Stimulated activated memory B cell treated with anti-CD40 and anti-IgM and Interleukin-4, amounts not matched to agents 10 μg/mL and 1 μg/mL and 100 μg/mL, for 72 hours (primary cell): ENCODE measurements at regions not wholly inside any gene's neighbourhood (a gene's known extent, or its start where the extent isn't known, plus 50 kb on each side); places are given as distances from the start of the nearest gene placed in this dataset.
A peak's percentile ranks its signal among the peaks of the same experiment; 100 is the strongest.
"Not testable (repeated sequence)": the region's sequence is repeated elsewhere in the genome, so short reads cannot be mapped to it uniquely, and the experiment has no call there.

ENCODE experiments used
- ATAC-seq: fragments of 150-1000 bp; cut with Tn5 transposase; 2 replicates; pipeline ENCODE4 v1.10.0; 2021
- H3K27ac Mint-ChIP-seq: one replicate; pipeline ENCODE4 v1.8.0; 2022; ENCODE audit warnings: mild to moderate bottlenecking, mixed read lengths
- H3K27me3 Mint-ChIP-seq: one replicate; pipeline ENCODE4 v1.8.0; 2022; ENCODE audit warnings: mixed read lengths
- H3K36me3 Mint-ChIP-seq: one replicate; pipeline ENCODE4 v1.8.0; 2022; ENCODE audit warnings: mixed read lengths
- H3K4me1 Mint-ChIP-seq: one replicate; pipeline ENCODE4 v1.8.0; 2022; ENCODE audit warnings: mixed read lengths
- H3K4me3 Mint-ChIP-seq: one replicate; pipeline ENCODE4 v1.8.0; 2022; ENCODE audit warnings: mild to moderate bottlenecking, moderate library complexity, mixed read lengths
- H3K9me3 Mint-ChIP-seq: one replicate; pipeline ENCODE4 v1.8.0; 2022; ENCODE audit warnings: mixed read lengths

DNA sequence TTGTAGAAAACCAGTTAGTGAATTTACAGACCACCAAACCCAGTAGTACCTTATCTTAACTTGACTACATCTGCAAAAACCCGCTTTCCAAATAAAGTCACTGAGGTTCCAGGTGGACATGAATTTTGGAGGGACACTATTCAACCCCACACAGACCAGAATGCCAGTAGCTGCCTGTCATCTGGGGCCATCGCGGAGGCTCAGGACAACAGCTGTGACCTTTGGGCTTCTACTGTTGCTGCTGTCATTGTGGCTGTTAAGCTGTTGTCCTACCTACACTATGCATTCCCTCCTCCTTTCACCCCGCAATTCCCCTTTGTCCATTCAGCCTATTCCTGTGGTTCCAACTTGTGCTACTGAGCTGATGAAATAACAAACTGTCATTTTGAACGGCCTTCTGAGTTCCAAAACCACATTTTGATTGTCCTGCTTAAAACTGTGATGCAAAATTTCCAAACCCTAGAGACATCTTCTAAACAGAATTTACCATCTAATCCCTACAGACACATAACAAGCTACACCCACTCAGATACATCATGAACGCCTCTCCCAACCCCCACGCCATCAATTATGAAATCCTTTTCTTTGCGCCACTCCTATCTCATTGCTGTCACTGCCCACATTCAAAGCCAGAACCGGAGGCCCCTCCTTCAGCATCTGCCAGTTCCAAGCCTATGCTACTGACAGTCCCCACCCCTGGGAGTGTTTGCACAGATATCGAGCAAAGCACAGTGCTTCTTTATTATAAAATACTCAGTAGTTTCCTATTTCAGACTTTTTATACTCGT is 125.0 kb downstream of the C6orf118 start:
- peaks cover 4% of the 10 kb centered on the region for H3K9me3 Mint-ChIP-seq
- no peaks in the 10 kb centered on the region for H3K27me3 Mint-ChIP-seq
- no peak overlapping the region for H3K27ac Mint-ChIP-seq
- no peaks in the 10 kb centered on the region for H3K36me3 Mint-ChIP-seq
- no peak for ATAC-seq
- no peak overlapping the region for H3K4me3 Mint-ChIP-seq
- H3K4me1 Mint-ChIP-seq: no peaks in the 10 kb centered on the region

DNA sequence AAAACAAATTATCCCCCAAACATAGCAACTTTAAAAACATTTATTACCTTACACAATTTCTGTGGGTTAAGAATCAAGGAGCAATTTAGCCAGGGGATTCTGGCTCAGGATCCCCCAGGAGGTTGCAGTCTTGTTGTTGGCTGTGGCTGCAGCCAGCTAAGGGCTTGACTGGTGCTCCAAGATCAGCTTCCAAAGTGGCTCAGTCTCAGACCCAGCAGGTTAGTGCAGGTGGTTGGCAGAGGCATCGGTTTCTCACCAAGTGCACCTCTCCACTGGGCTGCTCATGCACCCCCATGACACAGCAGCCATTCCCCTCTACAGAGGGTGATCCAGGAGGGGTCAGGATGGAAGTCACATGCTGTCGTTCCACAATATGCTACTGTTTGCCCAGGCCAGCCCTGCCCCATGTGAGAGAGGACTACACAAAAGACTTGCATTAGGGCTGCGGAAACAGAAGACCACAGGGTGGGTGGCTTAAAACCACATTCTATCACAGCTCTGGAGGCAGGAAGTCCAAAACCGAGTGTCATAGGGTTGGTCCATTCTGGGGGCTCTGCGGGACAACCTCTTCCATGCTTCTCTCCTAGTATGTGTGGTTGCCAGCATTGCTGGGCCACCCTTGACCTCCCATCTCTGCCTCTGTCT is 125.8 kb downstream of the C6orf118 start:
- H3K27ac Mint-ChIP-seq: no peak overlapping the region
- H3K4me1 Mint-ChIP-seq: no peaks in the 10 kb centered on the region
- peak; percentile 37 for ATAC-seq
- H3K9me3 Mint-ChIP-seq: peaks cover 4% of the 10 kb centered on the region
- no peaks in the 10 kb centered on the region for H3K27me3 Mint-ChIP-seq
- no peaks in the 10 kb centered on the region for H3K36me3 Mint-ChIP-seq
- H3K4me3 Mint-ChIP-seq: no peak overlapping the region

DNA sequence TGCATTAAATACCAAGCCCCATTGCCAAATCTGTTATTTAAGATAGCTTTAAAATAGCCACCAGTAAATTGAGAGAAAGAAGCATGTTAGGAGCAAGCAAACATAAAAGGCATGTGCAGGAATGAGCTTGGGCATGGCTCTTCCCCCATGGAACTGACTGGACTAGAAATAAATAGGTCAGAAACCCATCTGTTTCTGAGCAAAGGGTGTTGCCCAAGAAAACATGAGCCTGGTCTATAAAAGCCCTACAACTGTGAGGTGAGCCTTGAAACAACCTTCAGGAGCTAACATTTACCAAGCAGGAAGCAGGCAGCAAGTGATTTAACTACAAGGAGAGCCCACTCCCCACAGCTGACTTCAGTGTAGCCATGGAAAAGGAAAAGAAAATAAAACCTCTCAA is 126.3 kb downstream of the C6orf118 start:
- Mint-ChIP-seq H3K27me3 (no peaks in the 10 kb centered on the region), H3K4me1 (no peaks in the 10 kb centered on the region), H3K4me3 (no peak overlapping the region), H3K36me3 (no peaks in the 10 kb centered on the region), H3K9me3 (peaks cover 4% of the 10 kb centered on the region), H3K27ac (no peak overlapping the region)
- no peak for ATAC-seq

DNA sequence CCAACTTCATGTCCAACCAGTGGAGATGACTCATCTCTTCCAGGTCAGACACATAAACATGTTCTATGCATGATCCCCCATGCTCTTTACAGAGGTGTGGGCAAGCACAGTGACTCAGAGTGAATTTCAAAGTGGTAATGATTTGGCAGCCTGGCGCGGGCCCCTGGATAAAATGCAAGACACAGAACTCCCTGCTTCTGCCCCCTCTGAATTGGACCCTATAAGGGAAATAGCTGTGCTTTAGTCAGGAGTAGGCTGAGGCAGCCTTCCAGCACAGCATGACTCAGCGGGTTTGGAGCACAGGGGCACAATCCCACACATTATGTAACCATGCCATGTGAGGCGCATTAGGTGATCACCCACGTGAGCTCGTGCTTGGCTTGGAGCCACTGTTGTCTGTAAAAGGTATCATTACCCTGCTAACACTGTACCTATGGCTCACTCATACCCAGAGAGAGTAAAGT is 127.4 kb downstream of the C6orf118 start:
- no peaks in the 10 kb centered on the region for H3K27me3 Mint-ChIP-seq
- no peak overlapping the region for H3K27ac Mint-ChIP-seq
- H3K9me3 Mint-ChIP-seq: peaks cover 4% of the 10 kb centered on the region
- no peak for ATAC-seq
- no peaks in the 10 kb centered on the region for H3K36me3 Mint-ChIP-seq
- H3K4me3 Mint-ChIP-seq: no peak overlapping the region
- H3K4me1 Mint-ChIP-seq: no peaks in the 10 kb centered on the region

DNA sequence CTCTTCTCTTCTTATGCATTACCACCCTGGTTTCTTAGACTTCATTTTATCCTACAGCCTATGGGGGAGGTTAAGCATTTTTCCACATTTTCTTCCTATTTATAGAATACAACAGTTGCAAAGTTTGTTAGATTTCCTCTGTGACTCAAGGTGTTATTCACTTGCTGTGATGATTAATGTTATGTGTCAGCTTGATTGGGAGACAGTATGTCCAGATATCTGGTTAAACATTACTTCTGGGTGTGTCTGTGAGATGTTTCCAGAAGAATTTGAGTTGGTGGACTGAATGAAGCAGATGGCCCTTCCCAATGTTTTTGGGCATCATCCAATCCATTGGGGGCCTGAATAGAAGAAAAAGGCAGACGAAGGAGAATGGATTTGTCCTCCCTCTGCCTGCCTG is 131.3 kb downstream of the C6orf118 start:
- H3K4me1 Mint-ChIP-seq: no peaks in the 10 kb centered on the region
- H3K36me3 Mint-ChIP-seq: no peaks in the 10 kb centered on the region
- no peak overlapping the region for H3K27ac Mint-ChIP-seq
- ATAC-seq: no peak
- H3K4me3 Mint-ChIP-seq: no peak overlapping the region
- H3K9me3 Mint-ChIP-seq: peaks cover 11% of the 10 kb centered on the region
- no peaks in the 10 kb centered on the region for H3K27me3 Mint-ChIP-seq

DNA sequence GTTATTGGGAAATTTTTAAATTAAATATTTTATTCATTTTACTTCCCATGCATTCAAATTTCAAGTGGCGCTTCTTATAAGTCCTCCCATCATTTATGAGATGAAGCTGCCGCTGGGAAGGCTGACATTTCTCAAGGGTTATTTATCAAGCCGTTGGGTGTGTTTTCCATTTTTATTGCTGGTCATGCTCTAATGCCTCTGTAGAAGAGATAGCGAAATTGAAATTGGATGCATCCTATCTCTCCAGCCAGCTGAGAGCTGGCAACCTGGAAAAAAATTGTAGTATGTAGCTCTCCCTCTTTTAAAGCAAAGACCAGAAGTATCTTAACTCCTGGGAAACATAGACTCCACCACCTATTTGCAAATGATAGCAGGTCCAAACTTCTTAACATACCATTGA is 135.9 kb downstream of the C6orf118 start:
- Mint-ChIP-seq H3K27ac (no peak overlapping the region), H3K4me1 (no peaks in the 10 kb centered on the region), H3K27me3 (no peaks in the 10 kb centered on the region), H3K9me3 (peaks cover 13% of the 10 kb centered on the region), H3K36me3 (no peaks in the 10 kb centered on the region), H3K4me3 (no peak overlapping the region)
- ATAC-seq: no peak

DNA sequence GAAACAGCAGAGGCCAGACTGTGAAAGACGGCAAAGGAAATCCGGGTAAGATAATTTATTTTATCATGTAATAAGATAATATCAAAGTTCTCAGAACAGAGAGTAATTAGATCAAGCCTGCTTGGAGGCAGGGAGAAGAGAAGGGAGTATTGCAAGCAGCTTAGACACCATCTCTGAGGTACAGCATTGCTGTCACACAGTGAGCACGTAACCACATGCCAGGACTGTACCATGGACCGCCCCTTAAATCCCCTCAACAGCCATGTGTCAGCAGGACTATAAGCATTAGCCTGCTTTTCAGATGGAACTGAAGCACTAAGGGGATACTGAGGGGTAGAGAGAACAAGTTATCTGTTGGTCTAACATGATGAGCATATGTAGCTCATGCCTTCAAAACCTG is 141.5 kb downstream of the C6orf118 start:
- no peak overlapping the region for H3K27ac Mint-ChIP-seq
- H3K27me3 Mint-ChIP-seq: no peaks in the 10 kb centered on the region
- ATAC-seq: no peak
- no peaks in the 10 kb centered on the region for H3K4me1 Mint-ChIP-seq
- H3K36me3 Mint-ChIP-seq: no peaks in the 10 kb centered on the region
- H3K4me3 Mint-ChIP-seq: no peak overlapping the region
- H3K9me3 Mint-ChIP-seq: peaks cover 19% of the 10 kb centered on the region

DNA sequence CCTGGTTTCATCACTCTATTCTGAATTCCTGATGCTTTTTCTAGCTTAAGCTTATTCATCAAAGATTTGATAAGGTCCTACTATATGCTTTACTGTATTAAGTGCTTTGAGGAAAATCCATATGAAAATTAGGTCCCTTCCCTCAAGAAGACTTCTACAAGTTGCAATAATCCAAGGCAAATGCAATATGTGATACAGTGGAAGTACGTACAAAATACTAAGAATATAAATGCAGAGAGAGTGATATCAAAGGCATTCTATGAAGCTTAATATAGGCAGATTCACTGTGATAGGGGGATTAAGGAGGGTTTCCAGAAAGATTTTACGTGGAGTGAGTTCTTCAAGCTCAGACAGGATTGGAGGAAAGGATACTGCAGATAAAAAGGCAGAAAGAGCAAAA is 142.1 kb downstream of the C6orf118 start:
- no peaks in the 10 kb centered on the region for H3K4me1 Mint-ChIP-seq
- H3K4me3 Mint-ChIP-seq: no peak overlapping the region
- no peak for ATAC-seq
- H3K27ac Mint-ChIP-seq: no peak overlapping the region
- H3K27me3 Mint-ChIP-seq: no peaks in the 10 kb centered on the region
- no peaks in the 10 kb centered on the region for H3K36me3 Mint-ChIP-seq
- H3K9me3 Mint-ChIP-seq: peaks cover 22% of the 10 kb centered on the region

DNA sequence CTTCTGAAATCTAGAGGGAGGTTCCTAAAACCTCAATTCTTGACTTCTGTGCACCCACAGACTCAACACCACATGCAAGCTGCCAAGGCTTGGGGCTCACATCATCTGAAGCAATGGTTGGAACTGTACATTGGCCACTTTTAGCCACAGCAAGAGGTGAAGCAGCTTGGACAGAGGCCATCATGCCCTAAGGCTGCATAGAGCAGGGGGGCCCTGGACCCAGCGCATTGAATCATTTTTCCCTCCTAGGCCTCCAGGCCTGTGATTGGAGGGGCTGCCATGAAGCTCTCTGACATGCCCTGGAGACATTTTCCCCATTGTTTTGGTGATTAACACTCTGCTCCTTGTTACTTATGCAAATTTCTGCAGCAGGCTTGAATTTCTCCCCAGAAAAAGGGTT is 145.9 kb downstream of the C6orf118 start:
- Mint-ChIP-seq H3K27ac (no peak overlapping the region), H3K4me3 (no peak overlapping the region), H3K36me3 (no peaks in the 10 kb centered on the region), H3K27me3 (no peaks in the 10 kb centered on the region), H3K4me1 (no peaks in the 10 kb centered on the region), H3K9me3 (peaks cover 19% of the 10 kb centered on the region)
- no peak for ATAC-seq

DNA sequence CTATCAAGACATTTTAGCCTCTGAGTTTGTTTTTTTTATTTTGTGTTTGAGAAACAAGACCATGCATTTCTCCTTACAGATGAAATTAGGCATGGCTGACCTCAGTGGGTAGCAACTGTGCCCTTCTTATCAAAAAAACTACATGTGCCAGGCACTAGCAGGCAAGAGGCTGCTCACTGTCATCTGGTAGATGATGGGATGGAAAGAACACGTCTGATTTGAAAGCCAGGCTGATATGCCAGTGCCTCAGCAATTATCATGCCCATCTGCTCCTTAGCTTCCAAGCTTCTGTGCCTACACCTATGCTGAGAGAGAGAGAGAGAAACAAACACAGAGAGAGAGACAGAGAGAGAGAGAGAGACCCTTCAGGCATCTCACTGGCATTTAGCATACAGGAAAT is 149.9 kb downstream of the C6orf118 start:
- Mint-ChIP-seq H3K27ac (no peak overlapping the region), H3K4me1 (no peaks in the 10 kb centered on the region), H3K36me3 (no peaks in the 10 kb centered on the region), H3K27me3 (no peaks in the 10 kb centered on the region), H3K4me3 (no peak overlapping the region), H3K9me3 (peaks cover 16% of the 10 kb centered on the region)
- ATAC-seq: no peak

DNA sequence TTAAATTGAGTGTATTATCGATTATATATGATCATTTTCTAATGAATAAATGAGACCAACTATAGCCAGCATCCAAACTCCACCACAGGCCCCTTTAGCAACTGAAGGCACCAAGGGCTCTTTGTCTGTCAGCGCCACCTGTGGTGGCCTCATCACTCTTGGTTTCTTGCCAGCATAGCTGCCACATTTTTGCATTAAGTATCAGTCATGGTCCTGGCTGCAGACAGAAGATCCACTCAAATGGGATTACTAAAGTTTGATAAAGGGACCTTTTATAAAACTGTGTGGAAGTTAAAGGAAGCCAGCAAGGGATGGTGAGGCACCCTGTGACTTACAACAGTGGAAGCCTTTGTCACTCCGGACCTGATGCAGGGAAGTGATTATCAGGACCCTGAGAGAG is 162.9 kb downstream of the C6orf118 start:
- Mint-ChIP-seq H3K27ac (no peak overlapping the region), H3K4me3 (no peak overlapping the region), H3K36me3 (no peaks in the 10 kb centered on the region), H3K4me1 (no peaks in the 10 kb centered on the region), H3K9me3 (peaks cover 3% of the 10 kb centered on the region), H3K27me3 (no peaks in the 10 kb centered on the region)
- ATAC-seq: no peak

DNA sequence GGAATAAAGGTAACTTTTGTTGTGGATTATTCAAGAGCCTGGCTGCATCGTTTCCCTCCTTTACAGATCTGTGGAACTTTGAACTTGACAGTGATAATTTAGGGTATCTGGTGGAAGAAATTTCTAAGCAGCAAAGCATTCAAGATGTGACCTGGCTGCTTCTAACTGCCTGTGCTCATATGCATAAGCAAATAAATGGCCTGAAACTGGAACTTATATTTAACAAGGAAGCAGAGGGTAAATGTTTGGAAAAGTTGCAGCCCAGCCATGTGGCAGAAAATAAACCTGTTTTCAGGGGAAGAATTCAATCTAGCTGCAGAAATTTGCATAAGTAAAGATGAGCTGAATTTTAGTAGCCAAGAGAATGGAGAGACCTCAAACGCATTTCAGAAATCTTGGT is 173.5 kb downstream of the C6orf118 start:
- Mint-ChIP-seq H3K27ac (no peak overlapping the region), H3K4me1 (no peaks in the 10 kb centered on the region), H3K36me3 (no peaks in the 10 kb centered on the region), H3K4me3 (no peak overlapping the region), H3K27me3 (no peaks in the 10 kb centered on the region), H3K9me3 (peaks cover 13% of the 10 kb centered on the region)
- no peak for ATAC-seq

DNA sequence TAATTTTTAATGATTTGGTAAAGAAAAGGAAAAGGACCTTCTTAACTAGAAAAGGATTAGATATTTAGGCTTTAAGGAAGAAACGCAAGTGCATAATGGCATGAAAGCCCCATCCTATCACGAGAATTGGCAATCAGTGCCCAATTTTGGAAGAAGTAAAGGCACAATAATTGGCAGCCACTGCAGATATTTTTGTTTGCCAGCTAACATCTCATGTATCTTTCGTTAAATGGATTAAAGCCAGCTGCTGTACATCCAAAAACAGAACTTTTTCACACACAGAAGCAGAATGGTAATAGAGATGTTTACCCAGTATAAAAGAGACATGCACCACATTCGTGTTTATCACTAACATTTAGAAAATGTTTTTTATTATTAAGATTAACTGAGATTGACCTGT is 180.3 kb downstream of the C6orf118 start:
- Mint-ChIP-seq H3K4me3 (no peak overlapping the region), H3K27ac (no peak overlapping the region), H3K9me3 (peaks cover 9% of the 10 kb centered on the region), H3K27me3 (no peaks in the 10 kb centered on the region), H3K4me1 (no peaks in the 10 kb centered on the region), H3K36me3 (no peaks in the 10 kb centered on the region)
- ATAC-seq: no peak

DNA sequence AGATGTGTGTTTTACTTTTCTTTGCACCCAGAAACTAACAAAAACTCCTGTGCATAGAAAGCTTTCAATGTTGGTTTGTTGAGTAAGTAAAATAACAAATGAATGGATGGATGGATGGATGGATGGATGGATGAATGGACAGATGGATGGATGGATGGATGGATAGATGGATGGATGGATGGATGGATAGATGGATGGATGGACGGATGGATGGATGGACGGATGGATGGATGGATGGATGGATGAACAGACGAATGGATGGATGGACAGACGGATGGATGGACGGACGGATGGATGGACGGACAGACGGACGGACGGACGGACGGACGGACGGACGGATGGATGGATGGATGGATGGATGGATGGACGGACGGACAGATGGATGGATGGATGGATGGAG is 181.7 kb downstream of the C6orf118 start:
- not testable (repeated sequence) for H3K4me1 Mint-ChIP-seq, H3K27ac Mint-ChIP-seq, H3K9me3 Mint-ChIP-seq, H3K27me3 Mint-ChIP-seq, H3K36me3 Mint-ChIP-seq, H3K4me3 Mint-ChIP-seq, ATAC-seq

DNA sequence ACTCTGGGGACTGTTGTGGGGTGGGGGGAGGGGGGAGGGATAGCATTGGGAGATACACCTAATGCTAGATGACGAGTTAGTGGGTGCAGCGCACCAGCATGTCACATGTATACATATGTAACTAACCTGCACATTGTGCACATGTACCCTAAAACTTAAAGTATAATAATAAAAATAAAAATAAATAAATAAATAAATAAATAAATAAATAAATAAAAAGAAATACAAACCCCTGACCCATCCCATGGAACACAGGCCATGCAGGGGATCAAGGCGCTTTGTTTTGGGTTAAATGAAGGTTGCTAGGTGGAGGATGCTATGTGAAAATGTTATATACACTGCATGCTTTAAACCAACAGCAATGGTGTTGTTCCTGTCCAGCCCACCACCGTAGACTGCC is 184.7 kb downstream of the C6orf118 start:
- ATAC-seq, H3K4me1 Mint-ChIP-seq, H3K36me3 Mint-ChIP-seq, H3K4me3 Mint-ChIP-seq, H3K27me3 Mint-ChIP-seq, H3K27ac Mint-ChIP-seq, H3K9me3 Mint-ChIP-seq: not testable (repeated sequence)

DNA sequence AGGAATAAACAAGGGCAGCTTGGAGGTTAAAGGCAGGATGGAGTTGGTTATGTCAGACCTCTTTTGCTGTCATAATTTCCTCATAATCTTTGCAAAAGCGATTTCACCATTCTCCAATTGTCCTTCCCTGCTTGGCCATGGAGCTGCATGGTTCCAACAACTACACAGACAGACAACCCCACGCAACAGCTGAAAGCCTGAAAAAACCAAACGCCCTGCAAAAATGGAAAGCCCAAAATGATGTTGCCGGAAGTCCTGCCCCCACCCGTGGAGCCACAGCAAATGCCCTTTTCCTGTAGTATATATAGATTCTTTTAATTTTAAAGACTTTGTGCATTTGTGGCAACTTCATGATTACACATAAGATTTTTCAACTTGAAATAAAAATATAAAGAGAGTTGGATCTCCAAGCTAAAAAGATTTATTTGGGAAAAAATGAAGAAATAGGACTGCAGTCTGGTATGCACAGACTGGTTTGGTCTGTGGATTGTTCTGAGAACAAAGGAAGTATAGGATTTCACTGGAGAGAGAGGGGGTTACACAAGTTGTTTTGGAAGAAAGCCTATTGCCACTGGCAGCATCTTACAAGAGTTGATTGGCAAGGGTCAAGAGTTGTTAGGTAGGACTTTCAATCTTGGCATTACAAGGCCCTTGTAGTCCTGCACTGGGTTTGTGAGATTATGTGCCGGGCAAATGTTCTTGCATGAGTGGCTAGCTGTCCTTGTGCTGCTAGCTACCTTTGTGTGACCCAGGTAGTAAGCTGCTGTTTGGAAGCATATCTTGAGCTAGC is 190.0 kb downstream of the C6orf118 start:
- Mint-ChIP-seq H3K36me3 (no peaks in the 10 kb centered on the region), H3K27ac (no peak overlapping the region), H3K4me3 (no peak overlapping the region), H3K27me3 (no peaks in the 10 kb centered on the region), H3K9me3 (no peaks in the 10 kb centered on the region), H3K4me1 (no peaks in the 10 kb centered on the region)
- no peak for ATAC-seq
